Fibroblast of skin of right quadriceps (primary cell): ENCODE measurements at regions not wholly inside any gene's neighbourhood (a gene's known extent, or its start where the extent isn't known, plus 50 kb on each side); places are given as distances from the start of the nearest gene placed in this dataset.

Experiments used
- DNase-seq: peaks from one replicate; pipeline ENCODE4 v3.0.0-alpha.2; 2013

GRCh38 chr1:69171248-69171647, 396.5 kb upstream of the LRRC7 start:
- DNase-seq, result no peak

GRCh38 chr1:69172003-69173000, 395.4 kb upstream of the LRRC7 start:
- peak; percentile 1 for DNase-seq

GRCh38 chr1:69175053-69175452, 392.7 kb upstream of the LRRC7 start:
- DNase-seq, result no peak

- no peak for DNase-seq
Observed at GRCh38 chr1:69180358-69180757, 387.4 kb upstream of the LRRC7 start.

- no peak for DNase-seq
Observed at GRCh38 chr1:69185378-69185777, 382.3 kb upstream of the LRRC7 start.

- DNase-seq, result no peak
Observed at GRCh38 chr1:69191335-69191734, 376.4 kb upstream of the LRRC7 start.

GRCh38 chr1:69195136-69195535, 372.6 kb upstream of the LRRC7 start:
- DNase-seq, result no peak

- no peak for DNase-seq
Observed at GRCh38 chr1:69196071-69196470, 371.7 kb upstream of the LRRC7 start.

GRCh38 chr1:69197816-69198215, 369.9 kb upstream of the LRRC7 start:
- no peak for DNase-seq

GRCh38 chr1:69201716-69202115, 366.0 kb upstream of the LRRC7 start:
- DNase-seq, result no peak

GRCh38 chr1:69203166-69203565, 364.6 kb upstream of the LRRC7 start:
- DNase-seq, result no peak

- DNase-seq, result no peak
Observed at GRCh38 chr1:69213644-69214043, 354.1 kb upstream of the LRRC7 start.

GRCh38 chr1:69215883-69216282, 351.8 kb upstream of the LRRC7 start:
- DNase-seq, result no peak

GRCh38 chr1:69220672-69221071, 347.1 kb upstream of the LRRC7 start:
- no peak for DNase-seq

- no peak for DNase-seq
Observed at GRCh38 chr1:69221524-69221923, 346.2 kb upstream of the LRRC7 start.

- DNase-seq, result no peak
Observed at GRCh38 chr1:69223156-69223555, 344.6 kb upstream of the LRRC7 start.

GRCh38 chr1:69228501-69228900, 339.2 kb upstream of the LRRC7 start:
- no peak for DNase-seq

- DNase-seq, result no peak
Observed at GRCh38 chr1:69230208-69230607, 337.5 kb upstream of the LRRC7 start.

GRCh38 chr1:69233463-69233862, 334.3 kb upstream of the LRRC7 start:
- no peak for DNase-seq

GRCh38 chr1:69244211-69244610, 323.5 kb upstream of the LRRC7 start:
- no peak for DNase-seq

- DNase-seq, result no peak
Observed at GRCh38 chr1:69246109-69246508, 321.6 kb upstream of the LRRC7 start.

GRCh38 chr1:69246710-69247109, 321.0 kb upstream of the LRRC7 start:
- no peak for DNase-seq

GRCh38 chr1:69252696-69253095, 315.0 kb upstream of the LRRC7 start:
- DNase-seq, result no peak

GRCh38 chr1:69256036-69256435, 311.7 kb upstream of the LRRC7 start:
- no peak for DNase-seq

- DNase-seq, result no peak
Observed at GRCh38 chr1:69258842-69259241, 308.9 kb upstream of the LRRC7 start.
